ENCODE measurements at regions not wholly inside any gene's neighbourhood (a gene's known extent, or its start where the extent isn't known, plus 50 kb on each side); places are given as distances from the start of the nearest gene placed in this dataset.
A peak's percentile ranks its signal among the peaks of the same experiment; 100 is the strongest.
"Not testable (repeated sequence)": the region's sequence is repeated elsewhere in the genome, so short reads cannot be mapped to it uniquely, and the experiment has no call there.

- TF ChIP-seq CTCF (IDR thresholded peaks at IDR 0.05; ENCODE audit: low read depth, low read length, missing control alignments), result peak; percentile 32
- DNase-seq (ENCODE audit: extremely low read depth, low read depth), result no peak
- no peak overlapping the region for H3K4me3 ChIP-seq (replicated peaks; ENCODE audit: low read depth, low read length)
These were observed 63.9 kb downstream of the MAT2B start for GRCh38 chr5:163569284-163569683.

- no peak for TF ChIP-seq CTCF (IDR thresholded peaks at IDR 0.05; ENCODE audit: low read depth, low read length, missing control alignments)
- H3K4me3 ChIP-seq (replicated peaks; ENCODE audit: low read depth, low read length), result no peak overlapping the region
- peak; percentile 99 for DNase-seq (ENCODE audit: extremely low read depth, low read depth)
These were observed 66.3 kb downstream of the MAT2B start for GRCh38 chr5:163571744-163572143.

GRCh38 chr5:163574472-163575440 is 69.3 kb downstream of the MAT2B start:
- peak; percentile 56 for DNase-seq (ENCODE audit: extremely low read depth, low read depth)
- TF ChIP-seq CTCF (IDR thresholded peaks at IDR 0.05; ENCODE audit: low read depth, low read length, missing control alignments), result no peak
- no peak overlapping the region for H3K4me3 ChIP-seq (replicated peaks; ENCODE audit: low read depth, low read length)

GRCh38 chr5:163578652-163579051 is 73.2 kb downstream of the MAT2B start:
- DNase-seq (ENCODE audit: extremely low read depth, low read depth), result no peak
- no peak overlapping the region for H3K4me3 ChIP-seq (replicated peaks; ENCODE audit: low read depth, low read length)
- no peak for TF ChIP-seq CTCF (IDR thresholded peaks at IDR 0.05; ENCODE audit: low read depth, low read length, missing control alignments)

- no peak for TF ChIP-seq CTCF (IDR thresholded peaks at IDR 0.05; ENCODE audit: low read depth, low read length, missing control alignments)
- no peak for DNase-seq (ENCODE audit: extremely low read depth, low read depth)
- no peak overlapping the region for H3K4me3 ChIP-seq (replicated peaks; ENCODE audit: low read depth, low read length)
These were observed 74.3 kb downstream of the MAT2B start for GRCh38 chr5:163579729-163580128.

- no peak for DNase-seq (ENCODE audit: extremely low read depth, low read depth)
- TF ChIP-seq CTCF (IDR thresholded peaks at IDR 0.05; ENCODE audit: low read depth, low read length, missing control alignments), result no peak
These were observed 75.1 kb downstream of the MAT2B start for GRCh38 chr5:163580516-163580915.

GRCh38 chr5:163583491-163584153 is 78.2 kb downstream of the MAT2B start:
- DNase-seq (ENCODE audit: extremely low read depth, low read depth); H3K4me3 ChIP-seq (replicated peaks; ENCODE audit: low read depth, low read length): not testable (repeated sequence)

More at GRCh38 chr5:163580516-163580915, 75.1 kb downstream of the MAT2B start:
- H3K4me3 ChIP-seq (replicated peaks; ENCODE audit: low read depth, low read length), result no peak overlapping the region
